Fibroblast of the aortic adventitia (primary cell): ENCODE measurements at regions not wholly inside any gene's neighbourhood (a gene's known extent, or its start where the extent isn't known, plus 50 kb on each side); places are given as distances from the start of the nearest gene placed in this dataset.

Experiments used
- DNase-seq: peaks from one replicate; pipeline ENCODE4 v3.0.0-alpha.2; 2010; ENCODE audit warnings: low read depth
- H3K4me3 ChIP-seq: 2 replicates; pipeline ENCODE4 v1.5.1; 2011; ENCODE audit warnings: low read depth, mild to moderate bottlenecking, control low read depth, low read length, moderate library complexity
- TF ChIP-seq, protein P1 (sequence below): IDR thresholded peaks from 2 replicates; pipeline ENCODE4 v1.5.1; 2011; ENCODE audit warnings: mild to moderate bottlenecking, low read length, control low read depth, inconsistent platforms; ENCODE audit not compliant: insufficient read depth

DNA sequence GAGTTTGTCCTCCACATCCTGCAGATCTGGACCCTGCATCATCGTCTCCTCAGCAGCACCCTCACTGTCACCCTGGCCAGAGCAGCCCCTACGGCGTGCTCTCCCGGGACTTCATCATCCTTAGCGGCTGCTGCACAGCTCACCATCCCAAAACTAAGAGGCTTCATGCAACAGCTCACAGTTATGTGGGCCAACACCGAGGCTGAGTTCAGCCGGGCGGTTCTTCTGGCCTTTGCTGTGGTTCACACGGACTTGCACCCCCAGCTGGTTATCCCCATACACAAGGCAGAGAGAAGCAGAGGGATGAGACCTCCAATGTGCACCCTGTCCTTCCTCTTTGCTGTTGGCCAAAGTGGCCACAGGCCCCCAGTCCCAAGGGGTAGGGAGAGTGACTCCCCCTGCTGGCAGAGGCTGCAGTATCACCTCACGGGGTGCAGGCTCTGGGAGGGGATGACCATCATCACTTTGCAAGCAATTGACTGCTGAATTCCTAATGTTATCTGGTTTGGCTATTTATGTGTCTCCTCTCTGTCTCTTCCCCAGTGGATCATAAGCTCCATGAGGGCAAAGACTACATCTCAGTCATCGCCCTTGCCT, 276.8 kb downstream of the BRD1 start:
- TF ChIP-seq, protein P1, sequence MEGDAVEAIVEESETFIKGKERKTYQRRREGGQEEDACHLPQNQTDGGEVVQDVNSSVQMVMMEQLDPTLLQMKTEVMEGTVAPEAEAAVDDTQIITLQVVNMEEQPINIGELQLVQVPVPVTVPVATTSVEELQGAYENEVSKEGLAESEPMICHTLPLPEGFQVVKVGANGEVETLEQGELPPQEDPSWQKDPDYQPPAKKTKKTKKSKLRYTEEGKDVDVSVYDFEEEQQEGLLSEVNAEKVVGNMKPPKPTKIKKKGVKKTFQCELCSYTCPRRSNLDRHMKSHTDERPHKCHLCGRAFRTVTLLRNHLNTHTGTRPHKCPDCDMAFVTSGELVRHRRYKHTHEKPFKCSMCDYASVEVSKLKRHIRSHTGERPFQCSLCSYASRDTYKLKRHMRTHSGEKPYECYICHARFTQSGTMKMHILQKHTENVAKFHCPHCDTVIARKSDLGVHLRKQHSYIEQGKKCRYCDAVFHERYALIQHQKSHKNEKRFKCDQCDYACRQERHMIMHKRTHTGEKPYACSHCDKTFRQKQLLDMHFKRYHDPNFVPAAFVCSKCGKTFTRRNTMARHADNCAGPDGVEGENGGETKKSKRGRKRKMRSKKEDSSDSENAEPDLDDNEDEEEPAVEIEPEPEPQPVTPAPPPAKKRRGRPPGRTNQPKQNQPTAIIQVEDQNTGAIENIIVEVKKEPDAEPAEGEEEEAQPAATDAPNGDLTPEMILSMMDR: no peak
- DNase-seq: no peak
- no peak overlapping the region for H3K4me3 ChIP-seq

- DNase-seq: no peak
- no peak overlapping the region for H3K4me3 ChIP-seq
- TF ChIP-seq, protein P1: no peak
Measured at GRCh38 chr22:49550141-49550430, 277.6 kb downstream of the BRD1 start.

DNA sequence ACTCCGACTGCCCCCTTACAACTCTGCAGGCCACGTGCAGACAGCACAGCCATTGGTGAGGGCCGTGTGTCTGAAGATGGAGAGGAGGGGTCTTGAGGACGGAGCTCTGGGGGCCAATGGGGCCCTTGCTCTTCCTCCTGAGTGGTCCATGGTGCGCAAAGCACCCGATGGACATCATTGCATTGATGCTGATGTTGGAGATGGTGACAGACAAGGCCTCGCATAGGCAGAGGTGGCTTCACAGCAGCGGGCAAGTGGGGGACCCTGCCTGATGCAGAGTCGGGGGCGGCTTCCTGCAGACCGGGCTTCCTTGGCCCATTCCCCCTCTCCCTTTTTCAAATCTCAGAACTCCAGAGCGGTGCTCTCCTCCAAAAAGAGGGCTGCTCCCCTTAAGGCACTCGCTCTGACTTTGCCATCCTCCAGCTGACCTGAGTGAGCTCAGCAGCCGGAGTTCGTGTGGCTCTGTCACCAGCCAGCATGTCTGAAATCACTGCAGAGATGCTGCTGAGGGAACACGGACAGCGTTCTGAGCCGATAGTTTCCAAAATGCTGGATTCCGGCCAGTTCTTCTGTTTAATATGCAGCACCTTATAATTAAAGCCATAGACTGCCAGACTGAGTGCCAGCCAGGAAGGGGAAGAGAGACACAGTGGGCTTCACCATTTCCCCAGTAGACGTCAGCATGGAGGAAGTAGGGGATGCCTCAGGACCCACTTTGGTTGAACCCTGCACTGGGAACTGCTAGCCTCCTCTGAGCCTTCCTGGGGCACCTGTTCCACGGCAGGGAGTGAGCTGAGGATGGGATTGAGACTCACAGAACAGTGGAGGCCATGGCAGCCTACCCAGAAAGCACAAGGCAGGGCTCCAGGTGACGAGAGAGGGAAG, 278.2 kb downstream of the BRD1 start:
- TF ChIP-seq, protein P1: no peak
- DNase-seq: no peak
- no peak overlapping the region for H3K4me3 ChIP-seq

- no peak for DNase-seq
- H3K4me3 ChIP-seq: no peak overlapping the region
- TF ChIP-seq, protein P1: no peak
Measured at GRCh38 chr22:49548356-49549202, 279.1 kb downstream of the BRD1 start.

GRCh38 chr22:49547751-49548239, 279.9 kb downstream of the BRD1 start:
- no peak for DNase-seq
- TF ChIP-seq, protein P1: no peak
- H3K4me3 ChIP-seq: no peak overlapping the region

DNA sequence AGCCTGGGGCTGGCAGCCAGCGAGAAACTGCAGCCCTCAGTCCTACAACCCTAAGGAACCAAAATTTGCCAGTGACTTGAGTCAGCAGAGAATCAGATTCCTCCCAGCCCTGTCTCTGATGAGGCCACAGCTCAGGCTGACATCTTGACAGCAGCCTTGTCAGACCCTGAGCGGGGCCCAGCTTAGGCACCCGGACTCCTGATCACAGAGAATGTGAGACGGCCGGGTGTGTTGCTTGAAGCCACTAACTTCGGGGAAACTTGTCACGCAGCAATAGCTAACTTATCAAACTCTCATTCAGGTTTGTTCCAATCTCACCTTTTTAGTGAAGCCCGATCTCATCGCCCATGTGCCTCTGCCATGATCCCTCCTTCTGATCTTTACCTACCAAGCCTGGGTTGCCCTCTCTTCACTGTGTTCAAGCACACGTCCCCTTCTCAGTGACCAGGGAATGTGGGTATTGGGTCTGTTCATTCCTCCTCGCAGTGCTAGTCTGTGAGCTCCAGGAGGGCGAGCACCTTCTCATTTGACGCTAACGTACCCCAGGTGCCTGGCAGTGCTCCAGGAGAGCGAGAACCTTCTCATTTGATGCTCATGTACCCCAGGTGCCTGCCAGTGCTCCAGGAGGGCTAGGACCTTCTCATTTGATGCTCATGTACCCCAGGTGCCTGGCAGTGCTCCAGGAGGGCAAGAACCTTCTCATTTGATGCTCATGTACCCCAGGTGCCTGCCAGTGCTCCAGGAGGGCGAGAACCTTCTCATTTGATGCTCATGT, 280.7 kb downstream of the BRD1 start:
- DNase-seq: no peak

More for the DNA sequence above, 280.7 kb downstream of the BRD1 start:
- no peak overlapping the region for H3K4me3 ChIP-seq
- TF ChIP-seq, protein P1: no peak
